Endodermal cell (in vitro differentiated cells): ENCODE measurements at regions not wholly inside any gene's neighbourhood (a gene's known extent, or its start where the extent isn't known, plus 50 kb on each side); places are given as distances from the start of the nearest gene placed in this dataset.

Experiments used
- DNase-seq: peaks from one replicate; pipeline ENCODE4 v3.0.0-alpha.2; 2017
- H3K27ac ChIP-seq: 2 replicates; pipeline ENCODE4 v1.5.1; 2013; ENCODE audit warnings: mild to moderate bottlenecking, low read depth, low read length, moderate library complexity
- H3K27me3 ChIP-seq: 2 replicates; pipeline ENCODE4 v1.6.1; 2013; ENCODE audit warnings: mild to moderate bottlenecking, low read length, moderate library complexity; ENCODE audit not compliant: insufficient read depth, control insufficient read depth, poor library complexity, severe bottlenecking
- H3K36me3 ChIP-seq: 2 replicates; pipeline ENCODE4 v1.7.0; 2013; ENCODE audit warnings: mild to moderate bottlenecking, low read length, moderate library complexity; ENCODE audit not compliant: control insufficient read depth, insufficient read depth
- H3K4me1 ChIP-seq: one replicate; pipeline ENCODE4 v1.7.0; 2013; ENCODE audit warnings: low read length; ENCODE audit not compliant: control insufficient read depth, insufficient read depth
- H3K4me3 ChIP-seq: 2 replicates; pipeline ENCODE4 v1.5.1; 2013; ENCODE audit warnings: mild to moderate bottlenecking, low read length, moderate library complexity
- H3K9ac ChIP-seq: 2 replicates; pipeline ENCODE4 v1.6.1; 2013; ENCODE audit warnings: mild to moderate bottlenecking, low read length, moderate library complexity; ENCODE audit not compliant: poor library complexity, severe bottlenecking; ENCODE audit errors: extremely low read depth
- H3K9me3 ChIP-seq: 2 replicates; pipeline ENCODE4 v1.6.1; 2013; ENCODE audit warnings: mild to moderate bottlenecking, low read length, moderate library complexity; ENCODE audit not compliant: control insufficient read depth
- H3K27ac Mint-ChIP-seq: 2 replicates; pipeline ENCODE4 v1.8.0; 2020; ENCODE audit warnings: mixed read lengths
- H3K27me3 Mint-ChIP-seq: 2 replicates; pipeline ENCODE4 v1.8.0; 2021; ENCODE audit warnings: mild to moderate bottlenecking, mixed read lengths; ENCODE audit not compliant: insufficient read depth
- H3K36me3 Mint-ChIP-seq: 2 replicates; pipeline ENCODE4 v1.8.0; 2020; ENCODE audit warnings: low read depth, mixed read lengths
- H3K4me1 Mint-ChIP-seq: 2 replicates; pipeline ENCODE4 v1.8.0; 2020; ENCODE audit warnings: mixed read lengths
- H3K4me3 Mint-ChIP-seq: 2 replicates; pipeline ENCODE4 v1.8.0; 2020; ENCODE audit warnings: mild to moderate bottlenecking, moderate library complexity, mixed read lengths
- H3K9me3 Mint-ChIP-seq: 2 replicates; pipeline ENCODE4 v1.8.0; 2020; ENCODE audit warnings: mild to moderate bottlenecking, mixed read lengths
- WGBS, 2 experiments: methylation state at CpG; one replicate each; pipeline versions ENCODE4 v1.1.5 to v1.1.7; 2013; ENCODE audit warnings: missing lambda C conversion rate in 2 of 2, mixed read lengths in 1 of 2; ENCODE audit not compliant: insufficient coverage in 1 of 2, insufficient read length in 1 of 2; 5-methylcytosine and 5-hydroxymethylcytosine counted together
- TF ChIP-seq, protein P1 (sequence below): fragments of 200-600 bp; sonication (generic); conservative IDR thresholded peaks from 2 replicates; pipeline ENCODE4 v1.5.0; 2021; ENCODE audit warnings: antibody characterized with exemption, mild to moderate bottlenecking

- Mint-ChIP-seq H3K36me3 (no peaks in the 10 kb centered on the region), H3K4me3 (no peak overlapping the region), H3K4me1 (peaks cover 1% of the 10 kb centered on the region), H3K9me3 (no peaks in the 10 kb centered on the region), H3K27me3 (no peaks in the 10 kb centered on the region), H3K27ac (no peak overlapping the region)
- H3K9ac ChIP-seq = no peak overlapping the region
- no peak overlapping the region for H3K4me3 ChIP-seq
- no peak overlapping the region for H3K27ac ChIP-seq
- peaks cover 4% of the 10 kb centered on the region for H3K4me1 ChIP-seq
- H3K36me3 ChIP-seq = no peaks in the 10 kb centered on the region
- H3K27me3 ChIP-seq = no peaks in the 10 kb centered on the region
- TF ChIP-seq, protein P1, sequence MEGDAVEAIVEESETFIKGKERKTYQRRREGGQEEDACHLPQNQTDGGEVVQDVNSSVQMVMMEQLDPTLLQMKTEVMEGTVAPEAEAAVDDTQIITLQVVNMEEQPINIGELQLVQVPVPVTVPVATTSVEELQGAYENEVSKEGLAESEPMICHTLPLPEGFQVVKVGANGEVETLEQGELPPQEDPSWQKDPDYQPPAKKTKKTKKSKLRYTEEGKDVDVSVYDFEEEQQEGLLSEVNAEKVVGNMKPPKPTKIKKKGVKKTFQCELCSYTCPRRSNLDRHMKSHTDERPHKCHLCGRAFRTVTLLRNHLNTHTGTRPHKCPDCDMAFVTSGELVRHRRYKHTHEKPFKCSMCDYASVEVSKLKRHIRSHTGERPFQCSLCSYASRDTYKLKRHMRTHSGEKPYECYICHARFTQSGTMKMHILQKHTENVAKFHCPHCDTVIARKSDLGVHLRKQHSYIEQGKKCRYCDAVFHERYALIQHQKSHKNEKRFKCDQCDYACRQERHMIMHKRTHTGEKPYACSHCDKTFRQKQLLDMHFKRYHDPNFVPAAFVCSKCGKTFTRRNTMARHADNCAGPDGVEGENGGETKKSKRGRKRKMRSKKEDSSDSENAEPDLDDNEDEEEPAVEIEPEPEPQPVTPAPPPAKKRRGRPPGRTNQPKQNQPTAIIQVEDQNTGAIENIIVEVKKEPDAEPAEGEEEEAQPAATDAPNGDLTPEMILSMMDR = no peak
- DNase-seq = no peak
- 90 to 100% methylated on average over 1 to 3 of the region's 3 CpGs for WGBS, 2 experiments
- no peaks in the 10 kb centered on the region for H3K9me3 ChIP-seq
Observed at GRCh38 chr5:162567644-162568043, 500.1 kb downstream of the GABRG2 start.

DNA sequence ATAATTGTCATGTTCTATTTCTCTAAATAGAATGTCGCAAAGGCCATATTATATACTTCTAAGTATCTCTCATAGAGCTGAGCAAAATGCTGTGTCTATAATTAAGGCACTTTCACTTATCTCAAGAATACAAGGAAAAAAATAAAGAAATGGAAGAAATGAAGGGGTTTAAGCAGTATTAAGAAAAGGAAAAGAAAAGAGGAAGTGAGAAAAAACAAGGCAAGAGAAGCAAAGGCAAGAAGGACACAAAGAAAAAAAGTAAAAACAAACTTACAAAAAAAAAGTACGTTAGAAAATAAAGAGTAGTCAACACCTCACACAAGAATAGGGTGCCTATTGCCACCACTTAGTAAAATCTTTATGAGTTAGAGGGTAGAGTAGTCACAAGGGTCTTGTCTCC is 506.2 kb downstream of the GABRG2 start:
- DNase-seq = no peak
- Mint-ChIP-seq H3K4me1 (no peaks in the 10 kb centered on the region), H3K4me3 (no peak overlapping the region), H3K27ac (no peak overlapping the region), H3K27me3 (no peaks in the 10 kb centered on the region), H3K9me3 (peaks cover 6% of the 10 kb centered on the region), H3K36me3 (no peaks in the 10 kb centered on the region)
- no peak overlapping the region for H3K9ac ChIP-seq
- H3K27ac ChIP-seq = no peak overlapping the region
- WGBS, 2 experiments = 92% methylated on average over 1 of the region's 2 CpGs; no CpG with 5 or more reads in 1 of the 2 experiments
- TF ChIP-seq, protein P1 = no peak
- no peaks in the 10 kb centered on the region for H3K36me3 ChIP-seq
- H3K27me3 ChIP-seq = no peaks in the 10 kb centered on the region
- no peaks in the 10 kb centered on the region for H3K9me3 ChIP-seq
- no peaks in the 10 kb centered on the region for H3K4me1 ChIP-seq
- no peak overlapping the region for H3K4me3 ChIP-seq

DNA sequence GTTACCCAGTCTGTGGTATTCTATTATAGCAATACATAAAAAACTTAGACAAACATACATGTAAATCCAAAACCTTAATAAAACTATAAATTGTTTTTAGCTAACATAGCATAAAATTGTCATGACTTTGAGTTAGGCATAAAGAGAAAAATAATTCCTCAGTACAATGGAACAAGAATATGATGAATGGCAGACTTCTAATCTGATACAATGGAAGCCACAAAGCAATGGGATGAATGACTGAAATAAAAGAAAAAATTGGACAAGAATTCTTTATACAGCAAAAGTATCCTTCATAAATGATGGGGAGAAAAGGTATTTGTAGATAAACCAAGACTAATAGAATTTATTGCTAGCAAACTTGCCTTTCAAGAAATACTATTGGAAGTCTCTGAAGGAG is 524.2 kb downstream of the GABRG2 start:
- peaks cover 17% of the 10 kb centered on the region for H3K9me3 ChIP-seq
- H3K36me3 ChIP-seq = no peaks in the 10 kb centered on the region
- TF ChIP-seq, protein P1 = no peak
- no peaks in the 10 kb centered on the region for H3K27me3 ChIP-seq
- H3K4me1 Mint-ChIP-seq = no peaks in the 10 kb centered on the region
- H3K27me3 Mint-ChIP-seq = no peaks in the 10 kb centered on the region
- no peaks in the 10 kb centered on the region for H3K4me1 ChIP-seq
- H3K9ac ChIP-seq = no peak overlapping the region
- peaks cover 25% of the 10 kb centered on the region for H3K9me3 Mint-ChIP-seq
- H3K27ac ChIP-seq = no peak overlapping the region
- H3K36me3 Mint-ChIP-seq = peaks cover 1% of the 10 kb centered on the region
- H3K4me3 ChIP-seq = no peak overlapping the region
- no peak overlapping the region for H3K4me3 Mint-ChIP-seq
- no peak overlapping the region for H3K27ac Mint-ChIP-seq
- DNase-seq = no peak
